D721Med (cell line): ENCODE measurements at regions not wholly inside any gene's neighbourhood (a gene's known extent, or its start where the extent isn't known, plus 50 kb on each side); places are given as distances from the start of the nearest gene placed in this dataset.
"Not testable (repeated sequence)": the region's sequence is repeated elsewhere in the genome, so short reads cannot be mapped to it uniquely, and the experiment has no call there.

Experiments
- DNase-seq: peaks from one replicate; pipeline ENCODE4 v3.0.0; 2011; ENCODE audit warnings: low spot score; ENCODE audit not compliant: insufficient read length
- FAIRE-seq: peaks from 2 replicates; lab custom pipeline; 2011; peaks lifted over from hg19 to GRCh38; lab: Jason Lieb, UNC
- CTCF ChIP-seq: IDR thresholded peaks from 2 replicates; pipeline ENCODE4 v1.5.1; 2012; ENCODE audit warnings: mild to moderate bottlenecking, control low read depth; ENCODE audit not compliant: insufficient read depth; ENCODE audit errors: missing control alignments

DNA sequence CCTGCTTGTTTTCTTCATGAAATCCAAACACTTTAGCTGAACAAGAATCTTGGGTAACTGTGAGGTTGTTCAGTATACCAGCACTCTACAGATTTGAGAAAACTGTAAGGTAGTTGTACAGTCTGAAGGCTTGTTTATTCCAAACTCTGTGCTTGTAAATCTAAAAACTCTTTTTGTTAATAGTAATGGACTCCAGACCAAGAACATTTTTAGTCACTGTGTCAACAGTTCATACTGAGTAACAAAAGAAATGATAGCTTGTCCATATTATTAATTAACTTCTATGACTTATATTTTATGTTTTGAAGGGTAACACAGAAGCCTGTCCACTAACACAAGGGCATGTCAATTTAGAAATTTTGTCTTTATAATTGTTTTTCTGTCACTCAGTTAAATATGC, 72.2 kb upstream of the KYNU start:
- TF ChIP-seq CTCF, result no peak
- DNase-seq, result no peak
- no peak for FAIRE-seq

GRCh38 chr2:142803158-142803557, 74.3 kb upstream of the KYNU start:
- TF ChIP-seq CTCF, result no peak
- no peak for FAIRE-seq
- DNase-seq, result no peak

GRCh38 chr2:142796588-142796987, 80.9 kb upstream of the KYNU start:
- DNase-seq (no peak), FAIRE-seq (no peak)
- no peak for TF ChIP-seq CTCF

GRCh38 chr2:142796161-142796560, 81.3 kb upstream of the KYNU start:
- DNase-seq, result no peak
- TF ChIP-seq CTCF, result no peak
- FAIRE-seq, result no peak

- FAIRE-seq, result no peak
Observed at GRCh38 chr2:142794850-142795249, 82.6 kb upstream of the KYNU start.

GRCh38 chr2:142792328-142792727, 85.1 kb upstream of the KYNU start:
- not testable (repeated sequence) for DNase-seq, FAIRE-seq

More at GRCh38 chr2:142794850-142795249, 82.6 kb upstream of the KYNU start:
- no peak for TF ChIP-seq CTCF
- DNase-seq, result no peak

DNA sequence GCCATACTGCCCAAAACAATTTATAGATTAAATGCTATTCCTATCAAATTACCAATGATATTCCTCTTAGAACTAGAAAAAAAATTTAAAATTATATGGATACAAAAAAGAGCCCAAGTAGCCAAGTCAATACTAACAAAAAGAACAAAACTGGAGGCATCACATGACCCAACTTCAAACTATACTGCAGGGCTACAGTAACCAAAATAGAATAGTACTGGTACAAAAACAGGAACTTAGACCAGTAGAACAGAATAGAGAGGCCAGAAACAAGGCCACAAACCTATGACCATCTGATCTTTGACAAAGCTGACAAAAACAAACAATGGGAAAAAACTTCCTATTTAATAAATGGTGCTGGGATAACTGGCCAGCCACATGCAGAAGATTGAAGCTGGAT, 86.1 kb upstream of the KYNU start:
- TF ChIP-seq CTCF, result no peak
- DNase-seq (no peak), FAIRE-seq (no peak)

DNA sequence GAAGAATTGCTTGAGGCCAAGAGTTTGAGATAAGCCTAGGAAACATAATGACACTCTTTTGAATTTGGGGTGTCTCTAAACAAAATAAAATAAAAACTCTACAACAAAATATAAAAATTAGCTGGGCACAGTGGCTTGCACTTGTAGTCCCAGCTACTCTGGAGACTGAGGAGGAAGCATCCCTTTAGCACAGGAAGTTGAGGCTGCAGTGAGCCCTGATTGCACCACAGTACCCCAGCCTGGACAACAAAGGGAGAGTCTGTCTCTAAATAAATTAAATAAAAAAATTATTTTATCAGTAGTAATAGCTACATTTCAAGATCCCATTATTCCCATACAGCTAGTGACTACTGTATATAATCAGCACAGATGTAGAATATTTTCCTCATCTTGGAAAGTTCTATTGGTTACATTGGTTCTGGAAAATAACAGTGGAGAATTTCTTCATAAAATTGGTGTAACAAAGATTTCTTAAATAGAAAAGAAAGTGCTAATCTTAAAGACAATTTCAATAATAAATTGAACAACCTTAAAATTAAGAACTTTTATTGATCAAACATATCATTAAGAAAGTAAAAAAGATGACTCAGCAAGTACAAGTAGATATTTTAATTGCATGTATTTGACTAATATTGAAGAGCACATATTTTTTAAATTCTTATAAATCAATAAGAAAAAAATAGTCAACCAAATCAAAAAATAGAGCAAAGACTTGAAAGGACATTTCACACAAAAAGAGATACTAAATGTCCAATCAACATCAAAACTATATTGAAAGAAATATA, 90.4 kb upstream of the KYNU start:
- DNase-seq (no peak), FAIRE-seq (no peak)
- no peak for TF ChIP-seq CTCF
